ENCODE measurements at regions not wholly inside any gene's neighbourhood (a gene's known extent, or its start where the extent isn't known, plus 50 kb on each side); places are given as distances from the start of the nearest gene placed in this dataset.
"Not testable (repeated sequence)": the region's sequence is repeated elsewhere in the genome, so short reads cannot be mapped to it uniquely, and the experiment has no call there.

DNA sequence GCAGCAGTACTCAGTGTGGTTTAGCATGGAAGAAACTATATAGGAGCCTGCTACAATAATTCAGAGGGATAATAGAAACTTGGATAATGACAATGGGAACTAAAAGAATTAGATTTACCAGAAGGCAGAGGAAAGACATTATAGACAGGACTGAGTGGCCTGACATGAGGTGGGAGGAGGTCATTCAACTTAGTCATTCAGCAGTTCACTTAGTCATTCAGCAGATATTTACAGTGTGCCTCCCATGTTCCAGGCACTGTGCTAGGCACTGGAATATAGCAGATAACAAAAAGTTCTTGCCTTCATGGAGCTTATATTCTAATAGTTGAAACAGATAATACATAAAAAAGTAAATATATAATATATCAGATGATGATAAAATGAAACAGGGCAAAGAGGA, 110.9 kb upstream of the IKBKE start:
- FAIRE-seq; H3K27me3 ChIP-seq (ENCODE audit: control insufficient read depth, insufficient read depth, low read length); H3K9ac ChIP-seq (ENCODE audit: low read length in 3 of 3); H3K9me3 ChIP-seq (ENCODE audit: control insufficient read depth in 2 of 3, insufficient read depth in 1 of 3, low read length in 3 of 3); DNase-seq; H3K27ac ChIP-seq (ENCODE audit: low read depth in 2 of 2, low read length in 2 of 2); H3K36me3 ChIP-seq (ENCODE audit: control insufficient read depth in 2 of 3, insufficient read depth in 3 of 3, low read length in 3 of 3); intact Hi-C loops (cut with DNase I); H3K4me3 ChIP-seq (ENCODE audit: low read length in 3 of 3); H3K4me1 ChIP-seq (ENCODE audit: control insufficient read depth in 2 of 3, insufficient read depth in 2 of 3, low read depth in 1 of 3, low read length in 3 of 3): not testable (repeated sequence)

DNA sequence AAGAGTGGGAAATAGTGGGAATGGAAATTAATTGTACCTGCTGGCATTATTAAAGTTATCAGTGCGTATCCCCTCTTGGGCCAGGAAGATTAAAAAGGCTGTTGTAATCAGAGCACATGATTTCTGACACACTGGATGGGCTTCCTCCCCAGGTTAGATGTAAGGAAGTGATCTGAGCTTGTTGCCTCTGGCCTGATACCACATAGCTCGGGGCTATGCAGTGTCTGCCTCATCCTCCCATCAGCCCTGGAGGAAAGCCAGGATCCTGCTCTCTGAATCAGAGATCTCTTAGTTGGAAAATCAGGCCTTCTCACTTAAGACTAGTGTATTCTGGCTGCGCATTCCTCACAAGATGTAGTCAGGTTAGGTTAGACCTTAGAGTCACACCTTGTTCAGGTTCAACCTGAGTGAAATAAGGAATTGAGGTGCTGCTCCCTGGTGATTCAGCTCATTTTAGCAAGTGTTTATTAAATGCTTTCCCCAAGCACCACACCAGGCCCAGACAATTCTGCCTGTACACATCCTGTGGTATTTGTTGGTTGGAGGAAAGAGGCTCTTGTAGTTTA, 108.2 kb upstream of the IKBKE start:
- H3K36me3 ChIP-seq (ENCODE audit: control insufficient read depth in 2 of 3, insufficient read depth in 3 of 3, low read length in 3 of 3); FAIRE-seq; H3K9me3 ChIP-seq (ENCODE audit: control insufficient read depth in 2 of 3, insufficient read depth in 1 of 3, low read length in 3 of 3); H3K4me1 ChIP-seq (ENCODE audit: control insufficient read depth in 2 of 3, insufficient read depth in 2 of 3, low read depth in 1 of 3, low read length in 3 of 3); H3K9ac ChIP-seq (ENCODE audit: low read length in 3 of 3); H3K27ac ChIP-seq (ENCODE audit: low read depth in 2 of 2, low read length in 2 of 2); DNase-seq; H3K27me3 ChIP-seq (ENCODE audit: control insufficient read depth, insufficient read depth, low read length); H3K4me3 ChIP-seq (ENCODE audit: low read length in 3 of 3); intact Hi-C loops (cut with DNase I): not testable (repeated sequence)

GRCh38 chr1:206362994-206363393, 107.3 kb upstream of the IKBKE start:
- DNase-seq; H3K4me3 ChIP-seq (ENCODE audit: low read length in 3 of 3); H3K9ac ChIP-seq (ENCODE audit: low read length in 3 of 3); H3K36me3 ChIP-seq (ENCODE audit: control insufficient read depth in 2 of 3, insufficient read depth in 3 of 3, low read length in 3 of 3); intact Hi-C loops (cut with DNase I); FAIRE-seq; H3K27me3 ChIP-seq (ENCODE audit: control insufficient read depth, insufficient read depth, low read length); H3K27ac ChIP-seq (ENCODE audit: low read depth in 2 of 2, low read length in 2 of 2); H3K4me1 ChIP-seq (ENCODE audit: control insufficient read depth in 2 of 3, insufficient read depth in 2 of 3, low read depth in 1 of 3, low read length in 3 of 3); H3K9me3 ChIP-seq (ENCODE audit: control insufficient read depth in 2 of 3, insufficient read depth in 1 of 3, low read length in 3 of 3): not testable (repeated sequence)

GRCh38 chr1:206365271-206365670, 105.0 kb upstream of the IKBKE start:
- FAIRE-seq; H3K27ac ChIP-seq (ENCODE audit: low read depth in 2 of 2, low read length in 2 of 2); intact Hi-C loops (cut with DNase I): not testable (repeated sequence)

DNA sequence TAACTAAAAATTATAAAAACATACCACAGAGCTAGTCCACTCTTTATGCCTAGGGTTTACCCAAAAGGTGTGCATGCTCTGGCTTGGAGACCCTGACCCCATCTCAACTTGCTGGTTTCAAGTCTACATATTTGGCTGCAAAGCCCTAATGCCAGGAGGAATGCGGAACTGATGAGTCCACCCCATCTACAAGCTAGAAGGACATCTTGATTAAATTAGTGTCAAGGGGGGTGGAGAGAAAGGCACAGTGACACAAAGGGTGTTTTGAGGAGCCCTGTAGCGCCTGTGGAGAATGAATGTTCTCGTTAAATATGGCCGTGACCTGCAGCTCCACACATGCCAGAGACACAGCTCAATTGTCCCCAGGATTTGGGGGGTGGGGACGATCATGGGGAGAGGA, 104.1 kb upstream of the IKBKE start:
- H3K36me3 ChIP-seq (ENCODE audit: control insufficient read depth in 2 of 3, insufficient read depth in 3 of 3, low read length in 3 of 3); DNase-seq; H3K4me1 ChIP-seq (ENCODE audit: control insufficient read depth in 2 of 3, insufficient read depth in 2 of 3, low read depth in 1 of 3, low read length in 3 of 3); FAIRE-seq; H3K9me3 ChIP-seq (ENCODE audit: control insufficient read depth in 2 of 3, insufficient read depth in 1 of 3, low read length in 3 of 3); H3K27ac ChIP-seq (ENCODE audit: low read depth in 2 of 2, low read length in 2 of 2); intact Hi-C loops (cut with DNase I); H3K9ac ChIP-seq (ENCODE audit: low read length in 3 of 3); H3K4me3 ChIP-seq (ENCODE audit: low read length in 3 of 3); H3K27me3 ChIP-seq (ENCODE audit: control insufficient read depth, insufficient read depth, low read length): not testable (repeated sequence)

More at GRCh38 chr1:206365271-206365670, 105.0 kb upstream of the IKBKE start:
- not testable (repeated sequence) for H3K9me3 ChIP-seq (ENCODE audit: control insufficient read depth in 2 of 3, insufficient read depth in 1 of 3, low read length in 3 of 3); H3K36me3 ChIP-seq (ENCODE audit: control insufficient read depth in 2 of 3, insufficient read depth in 3 of 3, low read length in 3 of 3); H3K27me3 ChIP-seq (ENCODE audit: control insufficient read depth, insufficient read depth, low read length); H3K9ac ChIP-seq (ENCODE audit: low read length in 3 of 3); DNase-seq; H3K4me1 ChIP-seq (ENCODE audit: control insufficient read depth in 2 of 3, insufficient read depth in 2 of 3, low read depth in 1 of 3, low read length in 3 of 3); H3K4me3 ChIP-seq (ENCODE audit: low read length in 3 of 3)

DNA sequence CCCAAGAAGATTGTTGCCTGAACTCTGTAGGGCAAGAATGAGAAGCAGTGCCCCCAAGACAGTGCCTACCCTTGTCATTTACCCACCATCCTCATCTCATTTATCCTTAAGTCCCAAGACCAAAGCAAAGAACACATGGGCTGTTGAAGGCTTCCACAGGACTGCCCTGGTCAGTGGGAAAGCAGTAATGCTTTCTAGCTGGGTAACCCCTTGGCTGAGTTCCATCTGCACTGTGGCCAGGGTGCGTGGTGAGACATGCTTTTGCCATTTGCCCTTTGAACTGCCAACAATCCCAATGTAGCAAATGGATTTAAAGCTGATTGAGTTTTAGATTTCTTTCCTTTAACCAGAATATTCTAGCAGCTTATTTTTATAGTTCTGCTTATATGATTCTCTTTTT, 103.5 kb upstream of the IKBKE start:
- H3K9ac ChIP-seq (ENCODE audit: low read length in 3 of 3); FAIRE-seq: not testable (repeated sequence)

DNA sequence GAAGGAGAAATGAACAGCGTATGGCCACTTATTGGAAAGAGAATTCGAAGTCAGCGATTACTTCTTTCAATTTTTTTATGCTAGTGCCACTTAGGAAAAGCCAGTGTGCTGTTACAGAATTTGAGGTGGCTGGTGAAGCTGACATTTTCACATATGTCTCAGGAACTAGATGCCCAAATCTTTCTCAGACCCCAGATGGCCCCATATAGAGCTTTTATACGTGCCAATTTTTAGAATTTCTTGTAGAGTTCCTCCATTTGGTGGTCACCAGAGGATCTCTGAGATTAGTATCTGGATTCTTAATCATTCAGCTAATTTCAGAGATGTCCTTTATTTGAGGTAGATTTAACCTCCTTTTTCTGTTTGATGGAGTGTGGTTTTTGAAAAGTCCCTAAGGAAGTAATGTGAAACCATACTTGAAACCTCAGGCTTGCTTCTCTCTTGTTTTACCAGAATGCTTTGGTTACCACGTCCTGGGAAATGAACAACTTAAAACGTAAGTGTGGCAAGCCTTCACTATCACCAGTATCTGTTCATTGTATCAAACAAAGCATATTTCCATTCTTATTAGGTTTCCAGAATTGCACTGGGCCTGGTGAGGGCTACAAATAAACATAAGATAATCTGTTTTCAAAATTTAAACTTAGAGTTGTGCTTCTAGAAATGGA, 102.2 kb upstream of the IKBKE start:
- H3K9me3 ChIP-seq (ENCODE audit: control insufficient read depth in 2 of 3, insufficient read depth in 1 of 3, low read length in 3 of 3); intact Hi-C loops (cut with DNase I); H3K36me3 ChIP-seq (ENCODE audit: control insufficient read depth in 2 of 3, insufficient read depth in 3 of 3, low read length in 3 of 3); FAIRE-seq; H3K4me3 ChIP-seq (ENCODE audit: low read length in 3 of 3); H3K9ac ChIP-seq (ENCODE audit: low read length in 3 of 3); DNase-seq; H3K27me3 ChIP-seq (ENCODE audit: control insufficient read depth, insufficient read depth, low read length); H3K27ac ChIP-seq (ENCODE audit: low read depth in 2 of 2, low read length in 2 of 2); H3K4me1 ChIP-seq (ENCODE audit: control insufficient read depth in 2 of 3, insufficient read depth in 2 of 3, low read depth in 1 of 3, low read length in 3 of 3): not testable (repeated sequence)

More for the DNA sequence above, 103.5 kb upstream of the IKBKE start:
- H3K27ac ChIP-seq (ENCODE audit: low read depth in 2 of 2, low read length in 2 of 2); H3K27me3 ChIP-seq (ENCODE audit: control insufficient read depth, insufficient read depth, low read length); H3K4me1 ChIP-seq (ENCODE audit: control insufficient read depth in 2 of 3, insufficient read depth in 2 of 3, low read depth in 1 of 3, low read length in 3 of 3); intact Hi-C loops (cut with DNase I); H3K9me3 ChIP-seq (ENCODE audit: control insufficient read depth in 2 of 3, insufficient read depth in 1 of 3, low read length in 3 of 3); DNase-seq; H3K36me3 ChIP-seq (ENCODE audit: control insufficient read depth in 2 of 3, insufficient read depth in 3 of 3, low read length in 3 of 3); H3K4me3 ChIP-seq (ENCODE audit: low read length in 3 of 3): not testable (repeated sequence)

DNA sequence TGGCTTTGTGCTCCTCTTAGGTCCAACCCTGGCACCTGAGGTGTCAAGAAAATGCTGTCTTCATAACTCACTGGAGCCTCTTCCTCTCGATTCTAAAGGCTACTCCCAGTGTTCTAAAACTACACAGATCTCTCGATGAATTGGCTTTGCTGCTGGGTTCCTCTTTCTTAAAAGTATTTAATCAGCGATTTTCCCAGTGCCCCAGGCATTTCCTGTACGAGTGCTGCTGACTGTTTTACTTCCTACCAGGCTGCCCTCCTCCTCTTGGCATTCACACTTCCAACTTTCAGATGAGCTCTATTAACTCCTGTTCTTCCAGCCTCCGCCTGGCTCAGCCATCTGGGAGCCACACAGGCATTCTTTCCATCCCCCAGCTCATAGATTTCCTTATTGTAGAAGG, 95.6 kb upstream of the IKBKE start:
- H3K4me1 ChIP-seq (ENCODE audit: control insufficient read depth in 2 of 3, insufficient read depth in 2 of 3, low read depth in 1 of 3, low read length in 3 of 3); H3K4me3 ChIP-seq (ENCODE audit: low read length in 3 of 3); intact Hi-C loops (cut with DNase I); H3K27me3 ChIP-seq (ENCODE audit: control insufficient read depth, insufficient read depth, low read length); H3K27ac ChIP-seq (ENCODE audit: low read depth in 2 of 2, low read length in 2 of 2); FAIRE-seq; DNase-seq; H3K9ac ChIP-seq (ENCODE audit: low read length in 3 of 3); H3K36me3 ChIP-seq (ENCODE audit: control insufficient read depth in 2 of 3, insufficient read depth in 3 of 3, low read length in 3 of 3); H3K9me3 ChIP-seq (ENCODE audit: control insufficient read depth in 2 of 3, insufficient read depth in 1 of 3, low read length in 3 of 3): not testable (repeated sequence)
